ENCODE measurements at regions not wholly inside any gene's neighbourhood (a gene's known extent, or its start where the extent isn't known, plus 50 kb on each side); places are given as distances from the start of the nearest gene placed in this dataset.

GRCh38 chr14:43161477-43161876 lies 1345.6 kb downstream of the FSCB start:
- Histone ChIP-seq H2BK20ac (ENCODE audit: low read depth, low read length) (no peak overlapping the region), H2AK5ac (ENCODE audit: low read depth, low read length) (no peak overlapping the region), H3K36me3 (ENCODE audit: control insufficient read depth, insufficient read depth, low read length) (no peaks in the 10 kb centered on the region), H4K91ac (ENCODE audit: insufficient read depth, low read depth, low read length) (no peak overlapping the region), H3K79me1 (ENCODE audit: low read depth in 1 of 2, low read length in 2 of 2) (no peaks in the 10 kb centered on the region), H3K56ac (ENCODE audit: extremely low read depth, insufficient read depth, low read length) (no peak overlapping the region), H3K23ac (ENCODE audit: low read depth, low read length) (no peak overlapping the region), H2BK15ac (ENCODE audit: low read depth, low read length) (no peak overlapping the region), H3K27me3 (ENCODE audit: control insufficient read depth, insufficient read depth, low read length) (no peaks in the 10 kb centered on the region), H4K20me1 (ENCODE audit: insufficient read depth, low read length) (no peaks in the 10 kb centered on the region), H3K9me1 (ENCODE audit: insufficient read depth, low read length) (no peaks in the 10 kb centered on the region), H3K9ac (ENCODE audit: low read depth, low read length) (no peak overlapping the region), H3K4ac (ENCODE audit: low read depth, low read length) (no peak overlapping the region), H2AFZ (replicated peaks; ENCODE audit: low read length, poor library complexity) (no peak overlapping the region), H3K18ac (ENCODE audit: low read depth, low read length) (no peak overlapping the region), H3K4me1 (ENCODE audit: control insufficient read depth, insufficient read depth, low read length) (no peaks in the 10 kb centered on the region), H2AK9ac (replicated peaks; ENCODE audit: low read depth, low read length, poor library complexity) (no peak overlapping the region), H2BK120ac (ENCODE audit: low read depth, low read length) (no peak overlapping the region), H3K14ac (replicated peaks; ENCODE audit: low read depth, low read length) (no peak overlapping the region), H3K4me2 (ENCODE audit: low read depth, low read length) (no peak overlapping the region), H4K5ac (ENCODE audit: low read depth, low read length) (no peak overlapping the region), H3K4me3 (ENCODE audit: insufficient read depth, low read depth, low read length) (no peak overlapping the region), H4K8ac (ENCODE audit: low read depth in 2 of 2, low read length in 2 of 2) (no peak overlapping the region), H3K9me3 (ENCODE audit: control insufficient read depth, insufficient read depth, low read length) (peaks cover 4% of the 10 kb centered on the region; the same call in 1 of the 2 replicates), H2BK5ac (ENCODE audit: low read depth, low read length, poor library complexity, severe bottlenecking) (no peak overlapping the region), H3K27ac (ENCODE audit: insufficient read depth, low read length) (no peak overlapping the region)
- intact Hi-C loops (cut with micrococcal nuclease) (no loop called here), in situ Hi-C loops (cut with MboI; ENCODE audit: low sequenced_read_pairs) (no loop called here), dilution Hi-C loops (cut with HindIII; ENCODE audit: low sequenced_read_pairs, unreplicated experiment) (no loop called here)
- DNase-seq: no peak
- BruUV-seq (replicated peaks): no TSS peak
- ATAC-seq (ENCODE audit: low read depth): no peak
- ChIA-PET CTCF (no interaction called here), POLR2A (ENCODE audit: unreplicated experiment) (no interaction called here)
- WGBS, 2 experiments (ENCODE audit: extremely low coverage in 2 of 2, insufficient read length in 1 of 2): no CpG with 5 or more reads among the region's 3 CpGs
- TF ChIP-seq NFE2L2 (IDR thresholded peaks at IDR 0.05; ENCODE audit: low read depth, low read length) (no peak), RAD21 (IDR thresholded peaks at IDR 0.05; ENCODE audit: low read length) (no peak)
